ENCODE measurements at regions not wholly inside any gene's neighbourhood (a gene's known extent, or its start where the extent isn't known, plus 50 kb on each side); places are given as distances from the start of the nearest gene placed in this dataset.

- no peak for DNase-seq (ENCODE audit: low read depth)
- TF ChIP-seq, protein P1, sequence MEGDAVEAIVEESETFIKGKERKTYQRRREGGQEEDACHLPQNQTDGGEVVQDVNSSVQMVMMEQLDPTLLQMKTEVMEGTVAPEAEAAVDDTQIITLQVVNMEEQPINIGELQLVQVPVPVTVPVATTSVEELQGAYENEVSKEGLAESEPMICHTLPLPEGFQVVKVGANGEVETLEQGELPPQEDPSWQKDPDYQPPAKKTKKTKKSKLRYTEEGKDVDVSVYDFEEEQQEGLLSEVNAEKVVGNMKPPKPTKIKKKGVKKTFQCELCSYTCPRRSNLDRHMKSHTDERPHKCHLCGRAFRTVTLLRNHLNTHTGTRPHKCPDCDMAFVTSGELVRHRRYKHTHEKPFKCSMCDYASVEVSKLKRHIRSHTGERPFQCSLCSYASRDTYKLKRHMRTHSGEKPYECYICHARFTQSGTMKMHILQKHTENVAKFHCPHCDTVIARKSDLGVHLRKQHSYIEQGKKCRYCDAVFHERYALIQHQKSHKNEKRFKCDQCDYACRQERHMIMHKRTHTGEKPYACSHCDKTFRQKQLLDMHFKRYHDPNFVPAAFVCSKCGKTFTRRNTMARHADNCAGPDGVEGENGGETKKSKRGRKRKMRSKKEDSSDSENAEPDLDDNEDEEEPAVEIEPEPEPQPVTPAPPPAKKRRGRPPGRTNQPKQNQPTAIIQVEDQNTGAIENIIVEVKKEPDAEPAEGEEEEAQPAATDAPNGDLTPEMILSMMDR (IDR thresholded peaks at IDR 0.05; ENCODE audit: low read depth, low read length, missing control alignments) = no peak
- H3K4me3 ChIP-seq (ENCODE audit: low read depth, low read length) = no peak overlapping the region
Measured at GRCh38 chr3:27653803-27654558, 68.1 kb downstream of the EOMES start.

- TF ChIP-seq, protein P1 (IDR thresholded peaks at IDR 0.05; ENCODE audit: low read depth, low read length, missing control alignments) = no peak
- no peak for DNase-seq (ENCODE audit: low read depth)
- H3K4me3 ChIP-seq (ENCODE audit: low read depth, low read length) = no peak overlapping the region
Measured at GRCh38 chr3:27649277-27649676, 72.8 kb downstream of the EOMES start.

GRCh38 chr3:27646896-27647295 is 75.2 kb downstream of the EOMES start:
- no peak overlapping the region for H3K4me3 ChIP-seq (ENCODE audit: low read depth, low read length)
- no peak for DNase-seq (ENCODE audit: low read depth)

GRCh38 chr3:27644941-27645340 is 77.2 kb downstream of the EOMES start:
- H3K4me3 ChIP-seq (ENCODE audit: low read depth, low read length) = no peak overlapping the region
- TF ChIP-seq, protein P1 (IDR thresholded peaks at IDR 0.05; ENCODE audit: low read depth, low read length, missing control alignments) = no peak
- DNase-seq (ENCODE audit: low read depth) = no peak

More at GRCh38 chr3:27646896-27647295, 75.2 kb downstream of the EOMES start:
- TF ChIP-seq, protein P1 (IDR thresholded peaks at IDR 0.05; ENCODE audit: low read depth, low read length, missing control alignments) = no peak

DNA sequence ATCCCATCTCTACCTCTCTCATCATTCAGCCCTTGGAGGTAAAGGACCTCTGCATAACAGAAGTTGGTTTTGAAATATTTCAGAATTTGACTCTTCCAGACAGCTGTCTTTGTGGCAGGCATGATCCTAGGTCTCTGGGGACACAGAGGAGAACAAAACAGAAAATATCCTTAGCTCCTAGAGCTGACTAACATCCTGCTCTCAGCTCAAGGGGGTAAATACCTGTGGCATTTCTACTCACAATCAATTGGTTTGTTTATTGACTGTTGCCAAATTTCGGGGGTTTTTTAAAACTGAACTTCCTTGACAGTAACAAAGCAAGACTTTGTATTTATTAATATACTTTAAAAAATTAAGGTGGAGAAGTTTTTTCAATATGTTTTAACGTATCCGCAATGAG is 78.8 kb downstream of the EOMES start:
- DNase-seq (ENCODE audit: low read depth) = no peak
- H3K4me3 ChIP-seq (ENCODE audit: low read depth, low read length) = no peak overlapping the region
- TF ChIP-seq, protein P1 (IDR thresholded peaks at IDR 0.05; ENCODE audit: low read depth, low read length, missing control alignments) = no peak

- no peak for DNase-seq (ENCODE audit: low read depth)
- no peak overlapping the region for H3K4me3 ChIP-seq (ENCODE audit: low read depth, low read length)
- TF ChIP-seq, protein P1 (IDR thresholded peaks at IDR 0.05; ENCODE audit: low read depth, low read length, missing control alignments) = no peak
Measured at GRCh38 chr3:27642796-27643195, 79.3 kb downstream of the EOMES start.

All from GM12864 (cell line).